SK-N-SH treated with all-trans-retinoic acid at 6 μM for 48 hours (cell line): ENCODE measurements at regions not wholly inside any gene's neighbourhood (a gene's known extent, or its start where the extent isn't known, plus 50 kb on each side); places are given as distances from the start of the nearest gene placed in this dataset.

ENCODE experiments used
- ATAC-seq: fragments of 200-7000 bp; cut with Tn5 transposase; 3 replicates; pipeline ENCODE4 v1.9.1; 2020; ENCODE audit warnings: mild to moderate bottlenecking, moderate library complexity
- ARNTL ChIP-seq: fragments of 450-650 bp; formaldehyde crosslinking; IDR thresholded peaks from 2 replicates; pipeline ENCODE4 v1.5.0; 2020; ENCODE audit warnings: low read depth, mild to moderate bottlenecking, moderate library complexity, borderline replicate concordance
- BACH2 ChIP-seq: fragments of 250-450 bp; sonication (Bioruptor Pico); IDR thresholded peaks from 2 replicates; pipeline ENCODE4 v1.9.0; 2021; ENCODE audit warnings: mild to moderate bottlenecking, borderline replicate concordance
- CSDC2 ChIP-seq: fragments of 250-450 bp; sonication (Bioruptor Pico); IDR thresholded peaks from 2 replicates; pipeline ENCODE4 v1.5.0; 2020; ENCODE audit warnings: mild to moderate bottlenecking, moderate library complexity
- ESRRG ChIP-seq: fragments of 250-450 bp; sonication (Bioruptor Pico); IDR thresholded peaks from 2 replicates; pipeline ENCODE4 v1.6.1; 2021; ENCODE audit warnings: mild to moderate bottlenecking
- ISL1 ChIP-seq: fragments of 250-450 bp; sonication (Bioruptor Pico); IDR thresholded peaks from 2 replicates; pipeline ENCODE4 v2.1.2; 2022; ENCODE audit warnings: mild to moderate bottlenecking, moderate library complexity
- OSR1 ChIP-seq: fragments of 250-450 bp; sonication (Bioruptor Pico); IDR thresholded peaks from 2 replicates; pipeline ENCODE4 v1.8.0; 2022; ENCODE audit warnings: moderate library complexity, mild to moderate bottlenecking, inconsistent platforms
- PATZ1 ChIP-seq: fragments of 250-450 bp; sonication (Bioruptor Pico); IDR thresholded peaks from 2 replicates; pipeline ENCODE4 v1.8.0; 2020; ENCODE audit warnings: mild to moderate bottlenecking, moderate library complexity, borderline replicate concordance
- POU6F1 ChIP-seq: fragments of 250-450 bp; sonication (Bioruptor Pico); IDR thresholded peaks from 2 replicates; pipeline ENCODE4 v1.8.0; 2021; ENCODE audit warnings: low read depth, mild to moderate bottlenecking, moderate library complexity, borderline replicate concordance
- PPARA ChIP-seq: fragments of 250-450 bp; sonication (Bioruptor Pico); IDR thresholded peaks from 2 replicates; pipeline ENCODE4 v1.5.0; 2020; ENCODE audit warnings: mild to moderate bottlenecking, borderline replicate concordance
- RARB ChIP-seq: fragments of 250-450 bp; sonication (Bioruptor Pico); IDR thresholded peaks from 2 replicates; pipeline ENCODE4 v1.8.0; 2021; ENCODE audit warnings: mild to moderate bottlenecking, moderate library complexity
- SNAI2 ChIP-seq: fragments of 250-450 bp; sonication (Bioruptor Pico); IDR thresholded peaks from 2 replicates; pipeline ENCODE4 v1.5.0; 2020; ENCODE audit warnings: mild to moderate bottlenecking, moderate library complexity
- TCF4 ChIP-seq: fragments of 250-450 bp; sonication (Bioruptor Pico); IDR thresholded peaks from 2 replicates; pipeline ENCODE4 v1.8.0; 2021; ENCODE audit warnings: mild to moderate bottlenecking, moderate library complexity, borderline replicate concordance
- TOX ChIP-seq: fragments of 250-450 bp; sonication (Bioruptor Pico); IDR thresholded peaks from 2 replicates; pipeline ENCODE4 v1.8.0; 2021; ENCODE audit warnings: mild to moderate bottlenecking, moderate library complexity, borderline replicate concordance
- TSHZ2 ChIP-seq: fragments of 250-450 bp; sonication (Bioruptor Pico); IDR thresholded peaks from 2 replicates; pipeline ENCODE4 v1.5.0; 2020; ENCODE audit warnings: mild to moderate bottlenecking, moderate library complexity
- ZC3H10 ChIP-seq: fragments of 250-450 bp; sonication (Bioruptor Pico); IDR thresholded peaks from 2 replicates; pipeline ENCODE4 v1.5.1; 2021; ENCODE audit warnings: mild to moderate bottlenecking, moderate library complexity
- ZFP30 ChIP-seq: fragments of 450-650 bp; formaldehyde crosslinking; IDR thresholded peaks from 2 replicates; pipeline ENCODE4 v1.5.0; 2022; ENCODE audit warnings: mild to moderate bottlenecking, moderate library complexity
- ZNF565 ChIP-seq: fragments of 450-650 bp; formaldehyde crosslinking; conservative IDR thresholded peaks from 2 replicates; pipeline ENCODE4 v1.5.0; 2020; ENCODE audit warnings: low read depth, mild to moderate bottlenecking, moderate library complexity
- ZNF70 ChIP-seq: fragments of 450-650 bp; formaldehyde crosslinking; IDR thresholded peaks from 2 replicates; pipeline ENCODE4 v1.5.0; 2020; ENCODE audit warnings: mild to moderate bottlenecking, moderate library complexity
- ZNF8 ChIP-seq: fragments of 450-650 bp; formaldehyde crosslinking; IDR thresholded peaks from 2 replicates; pipeline ENCODE4 v1.5.0; 2020; ENCODE audit warnings: mild to moderate bottlenecking, moderate library complexity
- TF ChIP-seq, protein P1 (sequence below): fragments of 250-450 bp; sonication (Bioruptor Pico); IDR thresholded peaks from 2 replicates; pipeline ENCODE4 v1.5.1; 2020; ENCODE audit warnings: low read depth, mild to moderate bottlenecking, moderate library complexity

DNA sequence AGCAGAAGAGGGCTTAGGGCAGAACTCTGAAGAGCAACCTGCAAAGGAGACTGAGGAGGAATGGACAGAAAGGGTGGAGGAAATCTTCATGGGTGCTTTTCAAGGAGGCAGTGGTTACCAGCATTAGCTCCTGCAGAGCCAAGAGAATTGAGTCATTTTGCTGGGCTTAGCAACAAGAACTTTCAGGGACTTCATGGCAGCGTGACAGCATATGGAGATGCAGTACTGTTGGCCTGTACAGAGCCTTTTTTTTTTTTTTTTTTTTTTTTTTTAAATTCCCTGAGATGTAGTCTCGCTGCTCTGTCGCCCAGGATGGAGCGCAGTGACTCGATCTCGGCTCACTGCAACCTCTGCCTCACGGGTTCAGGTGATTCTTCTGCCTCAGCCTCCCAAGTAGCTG lies 296.0 kb upstream of the DMRT1 start:
- TF ChIP-seq TCF4 (CRISPR knock-in tag) (no peak), PATZ1 (no peak), CSDC2 (no peak), TOX (no peak), ZFP30 (CRISPR knock-in tag) (no peak), OSR1 (CRISPR knock-in tag) (no peak), TSHZ2 (CRISPR knock-in tag) (no peak), ZNF70 (CRISPR knock-in tag) (no peak), ARNTL (CRISPR knock-in tag) (no peak)
- no peak for ATAC-seq

DNA sequence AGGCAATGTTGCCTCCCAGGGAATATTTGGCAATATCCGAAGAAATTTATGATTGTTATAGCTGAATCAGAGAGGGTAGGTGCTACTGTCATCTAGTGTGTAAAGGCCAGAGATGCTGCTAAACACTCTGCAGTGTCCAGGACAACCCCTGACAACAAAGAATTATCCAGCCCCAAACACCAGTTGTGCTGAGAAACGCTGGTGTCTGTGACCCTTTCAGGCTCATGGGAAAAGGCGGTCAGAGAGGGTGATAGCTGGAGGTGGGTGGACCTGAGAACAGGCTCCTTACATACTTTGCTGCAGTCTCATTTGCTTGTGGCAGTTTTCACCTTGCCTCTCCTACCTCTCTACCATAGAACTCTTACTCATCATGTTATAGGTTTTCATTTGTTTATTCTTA lies 295.3 kb upstream of the DMRT1 start:
- ATAC-seq = no peak
- TF ChIP-seq SNAI2 (no peak), BACH2 (CRISPR knock-in tag) (no peak), ZNF70 (CRISPR knock-in tag) (no peak)

GRCh38 chr9:546797-547223 lies 294.7 kb upstream of the DMRT1 start:
- ATAC-seq = 0 out of 3 replicates have a peak, but pooled peaks have one; percentile 21
- TF ChIP-seq ARNTL (CRISPR knock-in tag) = no peak
- TF ChIP-seq ZNF565 (CRISPR knock-in tag) = no peak

DNA sequence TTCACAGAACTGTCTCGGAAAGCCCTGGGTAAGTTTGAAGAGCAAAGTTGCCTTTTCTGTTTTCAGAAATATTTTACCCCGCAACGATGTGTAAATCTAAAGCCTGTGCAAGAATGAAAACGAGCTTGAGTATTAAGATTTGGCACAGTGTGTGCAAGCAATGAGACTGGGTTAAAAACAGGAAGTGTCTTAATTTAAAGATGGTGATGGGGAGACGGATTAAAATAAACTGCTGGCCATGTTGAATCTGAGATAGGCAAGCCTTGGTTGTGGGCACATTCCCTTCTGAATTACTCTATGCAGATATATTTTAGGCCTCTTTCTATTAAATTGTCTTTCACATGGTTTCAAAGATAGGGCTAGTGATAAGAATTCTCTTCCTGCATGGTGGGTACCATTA lies 294.2 kb upstream of the DMRT1 start:
- no peak for ATAC-seq
- TF ChIP-seq ZNF8 (CRISPR knock-in tag) (no peak), PATZ1 (no peak), POU6F1 (CRISPR knock-in tag) (no peak), ZC3H10 (CRISPR knock-in tag) (no peak), RARB (CRISPR knock-in tag) (no peak), CSDC2 (no peak), ESRRG (CRISPR knock-in tag) (no peak), PPARA (CRISPR knock-in tag) (no peak), ARNTL (CRISPR knock-in tag) (no peak), TSHZ2 (CRISPR knock-in tag) (no peak), ISL1 (CRISPR knock-in tag) (no peak), SNAI2 (no peak), BACH2 (CRISPR knock-in tag) (no peak), ZNF565 (CRISPR knock-in tag) (no peak), ZFP30 (CRISPR knock-in tag) (no peak), ZNF70 (CRISPR knock-in tag) (no peak)
- TF ChIP-seq, protein P1, sequence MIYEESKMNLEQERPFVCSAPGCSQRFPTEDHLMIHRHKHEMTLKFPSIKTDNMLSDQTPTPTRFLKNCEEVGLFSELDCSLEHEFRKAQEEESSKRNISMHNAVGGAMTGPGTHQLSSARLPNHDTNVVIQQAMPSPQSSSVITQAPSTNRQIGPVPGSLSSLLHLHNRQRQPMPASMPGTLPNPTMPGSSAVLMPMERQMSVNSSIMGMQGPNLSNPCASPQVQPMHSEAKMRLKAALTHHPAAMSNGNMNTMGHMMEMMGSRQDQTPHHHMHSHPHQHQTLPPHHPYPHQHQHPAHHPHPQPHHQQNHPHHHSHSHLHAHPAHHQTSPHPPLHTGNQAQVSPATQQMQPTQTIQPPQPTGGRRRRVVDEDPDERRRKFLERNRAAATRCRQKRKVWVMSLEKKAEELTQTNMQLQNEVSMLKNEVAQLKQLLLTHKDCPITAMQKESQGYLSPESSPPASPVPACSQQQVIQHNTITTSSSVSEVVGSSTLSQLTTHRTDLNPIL = no peak
